NCI-H2196 (cell line): ENCODE measurements at regions not wholly inside any gene's neighbourhood (a gene's known extent, or its start where the extent isn't known, plus 50 kb on each side); places are given as distances from the start of the nearest gene placed in this dataset.
"Not testable (repeated sequence)": the region's sequence is repeated elsewhere in the genome, so short reads cannot be mapped to it uniquely, and the experiment has no call there.

ENCODE experiments used
- DNase-seq: peaks from one replicate; lab custom pipeline; 2025; ENCODE audit not compliant: unreplicated experiment; lab: John Stamatoyannopoulos, UW

GRCh38 chr12:131213896-131214442 lies 260.3 kb downstream of the ADGRD1 start:
- DNase-seq: no peak

GRCh38 chr12:131214936-131215335 lies 261.2 kb downstream of the ADGRD1 start:
- not testable (repeated sequence) for DNase-seq

- not testable (repeated sequence) for DNase-seq
These were observed 262.9 kb downstream of the ADGRD1 start for GRCh38 chr12:131216587-131216986.

GRCh38 chr12:131217024-131217586 lies 263.4 kb downstream of the ADGRD1 start:
- DNase-seq: no peak

- DNase-seq: no peak
These were observed 264.6 kb downstream of the ADGRD1 start for GRCh38 chr12:131218026-131218922.

GRCh38 chr12:131218923-131219669 lies 265.4 kb downstream of the ADGRD1 start:
- DNase-seq: no peak

GRCh38 chr12:131219670-131220330 lies 266.1 kb downstream of the ADGRD1 start:
- no peak for DNase-seq

- no peak for DNase-seq
These were observed 266.6 kb downstream of the ADGRD1 start for GRCh38 chr12:131220331-131220685.

GRCh38 chr12:131221061-131221956 lies 267.6 kb downstream of the ADGRD1 start:
- DNase-seq: no peak

GRCh38 chr12:131221957-131222328 lies 268.2 kb downstream of the ADGRD1 start:
- DNase-seq: no peak

GRCh38 chr12:131222329-131223139 lies 268.8 kb downstream of the ADGRD1 start:
- no peak for DNase-seq

GRCh38 chr12:131223171-131223761 lies 269.6 kb downstream of the ADGRD1 start:
- no peak for DNase-seq

GRCh38 chr12:131223791-131224225 lies 270.1 kb downstream of the ADGRD1 start:
- DNase-seq: no peak

GRCh38 chr12:131224226-131225065 lies 270.7 kb downstream of the ADGRD1 start:
- DNase-seq: not testable (repeated sequence)

GRCh38 chr12:131225066-131225380 lies 271.3 kb downstream of the ADGRD1 start:
- not testable (repeated sequence) for DNase-seq

- no peak for DNase-seq
These were observed 272.9 kb downstream of the ADGRD1 start for GRCh38 chr12:131226345-131227265.

GRCh38 chr12:131227641-131228040 lies 273.9 kb downstream of the ADGRD1 start:
- not testable (repeated sequence) for DNase-seq
